ENCODE measurements at regions not wholly inside any gene's neighbourhood (a gene's known extent, or its start where the extent isn't known, plus 50 kb on each side); places are given as distances from the start of the nearest gene placed in this dataset.

- Histone ChIP-seq H3K4me3 (replicated peaks in 1 of 3) (no peak overlapping the region), H3K27ac (no peak overlapping the region), H3K27me3 (no peaks in the 10 kb centered on the region), H3K36me3 (no peaks in the 10 kb centered on the region), H3K4me1 (no peaks in the 10 kb centered on the region), H3K9me3 (no peaks in the 10 kb centered on the region)
- DNase-seq = no peak
- intact Hi-C loops (cut with DNase I) = no loop called here
- no peak for TF ChIP-seq POLR2A (IDR thresholded peaks at IDR 0.05)
- TF ChIP-seq, protein P1, sequence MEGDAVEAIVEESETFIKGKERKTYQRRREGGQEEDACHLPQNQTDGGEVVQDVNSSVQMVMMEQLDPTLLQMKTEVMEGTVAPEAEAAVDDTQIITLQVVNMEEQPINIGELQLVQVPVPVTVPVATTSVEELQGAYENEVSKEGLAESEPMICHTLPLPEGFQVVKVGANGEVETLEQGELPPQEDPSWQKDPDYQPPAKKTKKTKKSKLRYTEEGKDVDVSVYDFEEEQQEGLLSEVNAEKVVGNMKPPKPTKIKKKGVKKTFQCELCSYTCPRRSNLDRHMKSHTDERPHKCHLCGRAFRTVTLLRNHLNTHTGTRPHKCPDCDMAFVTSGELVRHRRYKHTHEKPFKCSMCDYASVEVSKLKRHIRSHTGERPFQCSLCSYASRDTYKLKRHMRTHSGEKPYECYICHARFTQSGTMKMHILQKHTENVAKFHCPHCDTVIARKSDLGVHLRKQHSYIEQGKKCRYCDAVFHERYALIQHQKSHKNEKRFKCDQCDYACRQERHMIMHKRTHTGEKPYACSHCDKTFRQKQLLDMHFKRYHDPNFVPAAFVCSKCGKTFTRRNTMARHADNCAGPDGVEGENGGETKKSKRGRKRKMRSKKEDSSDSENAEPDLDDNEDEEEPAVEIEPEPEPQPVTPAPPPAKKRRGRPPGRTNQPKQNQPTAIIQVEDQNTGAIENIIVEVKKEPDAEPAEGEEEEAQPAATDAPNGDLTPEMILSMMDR (IDR thresholded peaks at IDR 0.05) = no peak
- 79 to 91% methylated on average over 9 of the region's 9 CpGs for WGBS, 2 donors
Observed at GRCh38 chr22:27501191-27501936, 300.2 kb downstream of the MN1 start.

GRCh38 chr22:27502327-27502726, 299.2 kb downstream of the MN1 start:
- WGBS, 2 donors = 89 to 90% methylated on average over 4 of the region's 4 CpGs
- no peak overlapping the region for H3K27ac ChIP-seq
- TF ChIP-seq, protein P1 (IDR thresholded peaks at IDR 0.05) = no peak
- TF ChIP-seq POLR2A (IDR thresholded peaks at IDR 0.05) = no peak
- no peak for DNase-seq
- H3K9me3 ChIP-seq = no peaks in the 10 kb centered on the region
- no peak overlapping the region for H3K4me3 ChIP-seq (replicated peaks in 1 of 3)
- no peaks in the 10 kb centered on the region for H3K4me1 ChIP-seq
- intact Hi-C loops (cut with DNase I) = no loop called here
- no peaks in the 10 kb centered on the region for H3K36me3 ChIP-seq
- no peaks in the 10 kb centered on the region for H3K27me3 ChIP-seq

DNA sequence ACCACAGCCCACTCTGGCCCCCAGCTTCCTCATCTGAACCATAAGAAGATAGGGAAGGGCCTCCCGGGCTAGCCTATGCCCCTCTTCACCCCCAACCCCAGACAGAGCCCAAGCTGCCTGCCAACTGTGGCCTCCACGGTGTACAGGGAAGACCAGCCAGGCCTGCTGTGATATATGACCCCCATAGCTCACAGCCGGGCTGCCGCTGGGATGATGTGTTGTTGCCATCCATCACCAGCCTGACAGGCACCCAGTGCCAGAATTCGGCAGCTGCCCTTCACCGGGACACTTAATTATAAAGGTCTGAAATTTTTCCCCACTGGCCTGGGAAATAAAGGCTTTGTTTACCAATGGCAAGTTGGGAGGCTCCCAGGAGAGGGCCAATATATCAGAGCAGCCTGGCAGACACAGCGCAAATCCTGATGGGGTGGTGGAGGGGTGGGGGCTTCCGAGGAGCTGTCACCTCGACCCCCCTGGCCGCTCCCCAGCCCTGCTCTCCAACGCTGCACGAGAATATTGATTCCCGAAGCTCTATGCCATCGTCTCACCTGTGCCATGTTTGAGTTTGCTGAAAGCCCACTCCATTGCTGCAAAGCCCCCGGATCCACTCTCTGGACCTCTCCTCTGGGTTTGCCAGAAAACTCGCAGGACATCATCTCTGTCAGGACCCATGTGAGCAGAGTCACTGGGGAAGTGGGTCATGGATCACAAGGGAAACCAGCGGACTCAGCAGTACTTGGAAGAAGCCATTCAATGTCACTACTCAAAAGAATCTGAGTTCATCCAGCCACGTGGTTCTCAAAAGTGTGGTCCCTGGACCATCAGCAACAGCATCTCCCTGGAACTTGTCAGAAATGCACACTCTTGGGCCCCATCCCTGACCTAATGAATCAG, 296.9 kb downstream of the MN1 start:
- intact Hi-C loops (cut with DNase I) = no loop called here
- H3K4me3 ChIP-seq (replicated peaks in 1 of 3) = no peak overlapping the region
- H3K27me3 ChIP-seq = no peaks in the 10 kb centered on the region
- no peaks in the 10 kb centered on the region for H3K9me3 ChIP-seq
- TF ChIP-seq, protein P1 (IDR thresholded peaks at IDR 0.05) = no peak
- no peak for TF ChIP-seq POLR2A (IDR thresholded peaks at IDR 0.05)
- no peaks in the 10 kb centered on the region for H3K4me1 ChIP-seq
- 83 to 91% methylated on average over 17 to 18 of the region's 18 CpGs for WGBS, 2 donors
- no peaks in the 10 kb centered on the region for H3K36me3 ChIP-seq
- DNase-seq = no peak
- no peak overlapping the region for H3K27ac ChIP-seq

GRCh38 chr22:27507111-27507611, 294.4 kb downstream of the MN1 start:
- intact Hi-C loops (cut with DNase I) = no loop called here
- no peak for DNase-seq

More at GRCh38 chr22:27507111-27507611, 294.4 kb downstream of the MN1 start:
- Histone ChIP-seq H3K4me3 (replicated peaks in 1 of 3) (no peak overlapping the region), H3K36me3 (no peaks in the 10 kb centered on the region), H3K4me1 (peaks cover 0 to 5% of the 10 kb centered on the region in 2 donors), H3K27me3 (no peaks in the 10 kb centered on the region), H3K27ac (no peak overlapping the region), H3K9me3 (no peaks in the 10 kb centered on the region)
- WGBS, 2 donors = 68 to 71% methylated on average over 2 of the region's 2 CpGs
- TF ChIP-seq, protein P1 (IDR thresholded peaks at IDR 0.05) = no peak
- no peak for TF ChIP-seq POLR2A (IDR thresholded peaks at IDR 0.05)
